GM12878 (cell line): ENCODE measurements at regions not wholly inside any gene's neighbourhood (a gene's known extent, or its start where the extent isn't known, plus 50 kb on each side); places are given as distances from the start of the nearest gene placed in this dataset.

Experiments used
- EP300 ChIP-seq, 2 experiments: fragments of 150-350 bp in 1 of 2; IDR thresholded peaks; 2 replicates each; pipeline ENCODE4 v1.6.1; 2011 to 2012; ENCODE audit warnings: low read depth in 2 of 2, low read length in 2 of 2, borderline replicate concordance in 1 of 2, improper control_type of control experiment in 1 of 2, inconsistent platforms in 1 of 2; ENCODE audit not compliant: control insufficient read depth in 1 of 2
- FOXK2 ChIP-seq: fragments of 450-650 bp; IDR thresholded peaks from 2 replicates; pipeline ENCODE4 v1.6.1; 2017; ENCODE audit warnings: mild to moderate bottlenecking, moderate library complexity
- KDM1A ChIP-seq: fragments of 200-600 bp; sonication (generic); IDR thresholded peaks from 2 replicates; pipeline ENCODE4 v1.6.1; 2016; ENCODE audit warnings: borderline replicate concordance
- PML ChIP-seq: IDR thresholded peaks from 2 replicates; pipeline ENCODE4 v1.6.1; 2012; ENCODE audit warnings: low read length, inconsistent platforms
- POLR2AphosphoS5 ChIP-seq: IDR thresholded peaks from 2 replicates; pipeline ENCODE4 v1.6.1; 2011; ENCODE audit warnings: mild to moderate bottlenecking, low read length, inconsistent platforms
- SIN3A ChIP-seq: IDR thresholded peaks from 2 replicates; pipeline ENCODE4 v1.6.1; 2012; ENCODE audit warnings: low read depth, low read length, improper control_type of control experiment
- TBL1XR1 ChIP-seq: IDR thresholded peaks from 2 replicates; pipeline ENCODE4 v1.6.1; 2012; ENCODE audit warnings: low read depth, low read length, improper control_type of control experiment
- TCF12 ChIP-seq: IDR thresholded peaks from 2 replicates; pipeline ENCODE4 v1.6.1; 2011; ENCODE audit warnings: low read depth, mild to moderate bottlenecking, low read length
- ZNF217 ChIP-seq: fragments of 450-650 bp; IDR thresholded peaks from 2 replicates; pipeline ENCODE4 v1.6.1; 2017; ENCODE audit warnings: antibody characterized with exemption, mild to moderate bottlenecking
- TF ChIP-seq, protein P1 (sequence below): IDR thresholded peaks from 2 replicates; pipeline ENCODE4 v1.6.1; 2011; ENCODE audit warnings: borderline replicate concordance, low read depth, mild to moderate bottlenecking, moderate library complexity, low read length; ENCODE audit not compliant: insufficient read depth, poor library complexity, severe bottlenecking
- TF ChIP-seq, protein P2 (sequence below): IDR thresholded peaks from 2 replicates; pipeline ENCODE4 v1.6.1; 2012; ENCODE audit warnings: low read depth, low read length, improper control_type of control experiment
- TF ChIP-seq, protein P3 (sequence below): fragments of 450-650 bp; IDR thresholded peaks from 2 replicates; pipeline ENCODE4 v1.6.1; 2018; ENCODE audit warnings: borderline replicate concordance, mild to moderate bottlenecking; ENCODE audit not compliant: partially characterized antibody

DNA sequence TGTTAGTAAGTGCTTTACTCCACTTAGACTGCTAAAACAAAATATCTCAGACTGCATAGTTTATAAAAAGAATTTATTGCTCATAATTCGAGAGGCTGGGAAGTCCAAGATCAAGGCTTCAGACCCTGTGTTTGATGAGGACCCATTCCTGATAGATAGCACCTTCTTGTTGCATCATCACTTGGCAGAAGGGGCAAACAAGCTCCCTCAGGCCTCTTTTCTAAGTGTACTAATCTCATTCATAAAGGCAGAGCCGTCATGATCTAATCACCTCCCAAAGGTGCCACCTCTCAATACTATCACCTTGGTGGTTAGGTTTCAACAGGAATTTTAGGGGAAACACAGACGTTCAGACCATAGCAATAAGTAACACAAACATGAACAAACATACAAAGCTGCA, 55.4 kb downstream of the CRPPA start:
- no peak for TF ChIP-seq POLR2AphosphoS5
- no peak for TF ChIP-seq PML
- TF ChIP-seq, protein P1, sequence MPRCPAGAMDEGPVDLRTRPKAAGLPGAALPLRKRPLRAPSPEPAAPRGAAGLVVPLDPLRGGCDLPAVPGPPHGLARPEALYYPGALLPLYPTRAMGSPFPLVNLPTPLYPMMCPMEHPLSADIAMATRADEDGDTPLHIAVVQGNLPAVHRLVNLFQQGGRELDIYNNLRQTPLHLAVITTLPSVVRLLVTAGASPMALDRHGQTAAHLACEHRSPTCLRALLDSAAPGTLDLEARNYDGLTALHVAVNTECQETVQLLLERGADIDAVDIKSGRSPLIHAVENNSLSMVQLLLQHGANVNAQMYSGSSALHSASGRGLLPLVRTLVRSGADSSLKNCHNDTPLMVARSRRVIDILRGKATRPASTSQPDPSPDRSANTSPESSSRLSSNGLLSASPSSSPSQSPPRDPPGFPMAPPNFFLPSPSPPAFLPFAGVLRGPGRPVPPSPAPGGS, result no peak
- no peak for TF ChIP-seq TBL1XR1
- TF ChIP-seq EP300 (IDR thresholded peaks at IDR 0.05; ENCODE audit: borderline replicate concordance in 1 of 2, control insufficient read depth in 1 of 2, low read depth in 2 of 2, low read length in 2 of 2), result no peak
- no peak for TF ChIP-seq KDM1A
- TF ChIP-seq, protein P2, sequence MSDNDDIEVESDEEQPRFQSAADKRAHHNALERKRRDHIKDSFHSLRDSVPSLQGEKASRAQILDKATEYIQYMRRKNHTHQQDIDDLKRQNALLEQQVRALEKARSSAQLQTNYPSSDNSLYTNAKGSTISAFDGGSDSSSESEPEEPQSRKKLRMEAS, result no peak
- TF ChIP-seq ZNF217, result no peak
- TF ChIP-seq, protein P3, sequence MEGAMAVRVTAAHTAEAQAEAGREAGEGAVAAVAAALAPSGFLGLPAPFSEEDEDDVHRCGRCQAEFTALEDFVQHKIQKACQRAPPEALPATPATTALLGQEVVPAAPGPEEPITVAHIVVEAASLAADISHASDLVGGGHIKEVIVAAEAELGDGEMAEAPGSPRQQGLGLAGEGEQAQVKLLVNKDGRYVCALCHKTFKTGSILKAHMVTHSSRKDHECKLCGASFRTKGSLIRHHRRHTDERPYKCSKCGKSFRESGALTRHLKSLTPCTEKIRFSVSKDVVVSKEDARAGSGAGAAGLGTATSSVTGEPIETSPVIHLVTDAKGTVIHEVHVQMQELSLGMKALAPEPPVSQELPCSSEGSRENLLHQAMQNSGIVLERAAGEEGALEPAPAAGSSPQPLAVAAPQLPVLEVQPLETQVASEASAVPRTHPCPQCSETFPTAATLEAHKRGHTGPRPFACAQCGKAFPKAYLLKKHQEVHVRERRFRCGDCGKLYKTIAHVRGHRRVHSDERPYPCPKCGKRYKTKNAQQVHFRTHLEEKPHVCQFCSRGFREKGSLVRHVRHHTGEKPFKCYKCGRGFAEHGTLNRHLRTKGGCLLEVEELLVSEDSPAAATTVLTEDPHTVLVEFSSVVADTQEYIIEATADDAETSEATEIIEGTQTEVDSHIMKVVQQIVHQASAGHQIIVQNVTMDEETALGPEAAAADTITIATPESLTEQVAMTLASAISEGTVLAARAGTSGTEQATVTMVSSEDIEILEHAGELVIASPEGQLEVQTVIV, result no peak
- TF ChIP-seq FOXK2, result no peak
- TF ChIP-seq SIN3A, result no peak
- TF ChIP-seq TCF12, result no peak
